ENCODE measurements at regions not wholly inside any gene's neighbourhood (a gene's known extent, or its start where the extent isn't known, plus 50 kb on each side); places are given as distances from the start of the nearest gene placed in this dataset.

DNA sequence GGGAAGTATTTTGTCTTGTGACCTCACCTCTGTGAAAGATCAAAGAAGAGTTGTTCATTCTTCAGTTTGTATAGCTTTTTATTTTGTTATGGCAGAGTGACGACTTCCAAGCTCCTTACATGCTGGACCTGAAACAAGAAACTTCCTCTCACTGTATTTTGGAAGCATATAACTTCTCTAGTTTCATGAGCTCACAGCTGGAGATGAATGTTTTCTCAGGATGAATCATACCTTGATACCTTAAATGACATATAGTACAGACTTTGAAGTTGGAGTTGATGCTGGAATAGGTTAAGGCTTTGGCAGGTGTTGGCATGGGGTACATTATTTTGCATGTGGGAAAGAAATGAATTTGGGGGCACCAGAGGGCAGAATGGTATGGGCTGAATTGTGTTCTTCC is 112.5 kb downstream of the SLC25A46 start:
- TF ChIP-seq, protein P1, sequence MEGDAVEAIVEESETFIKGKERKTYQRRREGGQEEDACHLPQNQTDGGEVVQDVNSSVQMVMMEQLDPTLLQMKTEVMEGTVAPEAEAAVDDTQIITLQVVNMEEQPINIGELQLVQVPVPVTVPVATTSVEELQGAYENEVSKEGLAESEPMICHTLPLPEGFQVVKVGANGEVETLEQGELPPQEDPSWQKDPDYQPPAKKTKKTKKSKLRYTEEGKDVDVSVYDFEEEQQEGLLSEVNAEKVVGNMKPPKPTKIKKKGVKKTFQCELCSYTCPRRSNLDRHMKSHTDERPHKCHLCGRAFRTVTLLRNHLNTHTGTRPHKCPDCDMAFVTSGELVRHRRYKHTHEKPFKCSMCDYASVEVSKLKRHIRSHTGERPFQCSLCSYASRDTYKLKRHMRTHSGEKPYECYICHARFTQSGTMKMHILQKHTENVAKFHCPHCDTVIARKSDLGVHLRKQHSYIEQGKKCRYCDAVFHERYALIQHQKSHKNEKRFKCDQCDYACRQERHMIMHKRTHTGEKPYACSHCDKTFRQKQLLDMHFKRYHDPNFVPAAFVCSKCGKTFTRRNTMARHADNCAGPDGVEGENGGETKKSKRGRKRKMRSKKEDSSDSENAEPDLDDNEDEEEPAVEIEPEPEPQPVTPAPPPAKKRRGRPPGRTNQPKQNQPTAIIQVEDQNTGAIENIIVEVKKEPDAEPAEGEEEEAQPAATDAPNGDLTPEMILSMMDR (IDR thresholded peaks at IDR 0.05) = no peak
- no peak for TF ChIP-seq POLR2A (IDR thresholded peaks at IDR 0.05)
